Breast epithelium (tissue), 3 donors: ENCODE measurements at regions not wholly inside any gene's neighbourhood (a gene's known extent, or its start where the extent isn't known, plus 50 kb on each side); places are given as distances from the start of the nearest gene placed in this dataset.

Experiments used
- CTCF ChIP-seq, 3 donors: fragments of 450-650 bp; IDR thresholded peaks; one replicate each; pipeline ENCODE4 v1.5.1; 2016 to 2017; ENCODE audit warnings: antibody characterized with exemption in 3 of 3, mild to moderate bottlenecking in 3 of 3, moderate library complexity in 3 of 3
- POLR2A ChIP-seq: fragments of 450-650 bp; IDR thresholded peaks from one replicate; pipeline ENCODE4 v1.6.1; 2016; ENCODE audit warnings: antibody characterized with exemption, mild to moderate bottlenecking, moderate library complexity

DNA sequence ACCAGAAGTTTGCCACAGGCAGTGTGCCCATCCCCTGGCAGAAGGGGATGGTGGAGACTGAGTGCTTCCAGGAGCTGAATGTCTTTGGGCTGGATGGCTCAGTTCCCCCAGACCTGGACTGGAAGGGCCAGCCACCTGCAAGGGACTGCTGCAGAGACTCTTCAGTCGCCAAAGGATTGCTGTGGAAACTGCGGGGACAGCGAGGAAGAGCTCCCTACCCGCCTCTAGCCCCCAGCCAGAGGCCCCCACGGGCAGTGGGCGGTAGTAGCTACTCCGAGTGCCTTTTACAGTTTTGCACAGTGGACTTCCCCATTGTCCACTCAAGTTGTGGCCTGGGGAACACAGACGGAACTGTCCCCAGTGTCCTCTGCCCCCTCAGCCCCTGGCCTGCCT, 138.5 kb downstream of the ZDHHC20 start:
- TF ChIP-seq CTCF (IDR thresholded peaks at IDR 0.05) (no peak), POLR2A (no peak)
